CD4-positive, alpha-beta T cell (primary cell): ENCODE measurements at regions not wholly inside any gene's neighbourhood (a gene's known extent, or its start where the extent isn't known, plus 50 kb on each side); places are given as distances from the start of the nearest gene placed in this dataset.

Experiments used
- ATAC-seq: fragments of 200-7000 bp; cut with Tn5 transposase; one replicate; pipeline ENCODE4 v1.10.0; 2022; ENCODE audit warnings: mild to moderate bottlenecking; ENCODE audit not compliant: poor library complexity
- CTCF ChIA-PET: fragments of 350-600 bp; sonication (Branson Sonifier 250); formaldehyde crosslinking; loops from one replicate; lab custom pipeline; 2021; ENCODE audit warnings: antibody characterized with exemption, inconsistent platforms; lab: Charles Lee
- POLR2A ChIA-PET: fragments of 350-600 bp; sonication (Branson Sonifier 250); formaldehyde crosslinking; loops from one replicate; lab custom pipeline; 2021; ENCODE audit warnings: antibody characterized with exemption, inconsistent platforms; lab: Charles Lee
- DNase-seq, 14 experiments: peaks; one replicate each; pipeline ENCODE4 v3.0.0-alpha.2; 2013 to 2020; ENCODE audit warnings: mixed read lengths in 2 of 14
- H3K27ac ChIP-seq, 2 donors: one replicate each; pipeline versions ENCODE4 v1.5.1 to v1.7.0; 2013; ENCODE audit warnings: low read length in 2 of 2, low read depth in 1 of 2, mild to moderate bottlenecking in 1 of 2
- H3K27me3 ChIP-seq, 2 experiments: 1 replicate in 1 of 2; 2 replicates in 1 of 2; pipeline versions ENCODE4 v1.6.1 to v1.7.0; 2013; ENCODE audit warnings: low read length in 2 of 2, control low read depth in 1 of 2, mild to moderate bottlenecking in 1 of 2, moderate library complexity in 1 of 2; ENCODE audit not compliant: insufficient read depth in 2 of 2, control insufficient read depth in 1 of 2
- H3K36me3 ChIP-seq: one replicate; pipeline ENCODE4 v1.6.1; 2013; ENCODE audit warnings: low read length, control low read depth; ENCODE audit not compliant: insufficient read depth
- H3K4me1 ChIP-seq: one replicate; pipeline ENCODE4 v1.6.1; 2013; ENCODE audit warnings: low read length, control low read depth; ENCODE audit not compliant: insufficient read depth
- H3K4me3 ChIP-seq: one replicate; pipeline ENCODE4 v1.5.1; 2013; ENCODE audit warnings: mild to moderate bottlenecking, low read length, moderate library complexity
- H3K9me3 ChIP-seq, 2 experiments: 1 replicate in 1 of 2; 2 replicates in 1 of 2; pipeline versions ENCODE4 v1.6.1 to v1.7.0; 2013; ENCODE audit warnings: low read length in 2 of 2, mild to moderate bottlenecking in 2 of 2, control low read depth in 1 of 2, moderate library complexity in 1 of 2; ENCODE audit not compliant: control insufficient read depth in 1 of 2, insufficient read depth in 1 of 2
- H3K27ac Mint-ChIP-seq: one replicate; pipeline ENCODE4 v1.8.0; 2020; ENCODE audit warnings: mixed read lengths
- H3K27me3 Mint-ChIP-seq: one replicate; pipeline ENCODE4 v1.8.0; 2021; ENCODE audit warnings: mixed read lengths
- H3K36me3 Mint-ChIP-seq: one replicate; pipeline ENCODE4 v1.8.0; 2021; ENCODE audit warnings: low read depth, mixed read lengths
- H3K4me1 Mint-ChIP-seq: one replicate; pipeline ENCODE4 v1.8.0; 2021; ENCODE audit warnings: low read depth, mixed read lengths
- H3K4me3 Mint-ChIP-seq: one replicate; pipeline ENCODE4 v1.8.0; 2020; ENCODE audit warnings: mild to moderate bottlenecking, mixed read lengths
- H3K9me3 Mint-ChIP-seq: one replicate; pipeline ENCODE4 v1.8.0; 2020; ENCODE audit warnings: mixed read lengths
- CTCF ChIP-seq: fragments of 200-600 bp; IDR thresholded peaks from one replicate; pipeline ENCODE4 v1.8.0; 2022; ENCODE audit warnings: antibody characterized with exemption, mild to moderate bottlenecking
- intact Hi-C, 2 experiments: fragments of 100-400 bp; cut with DNase I in 1 of 2; cut with micrococcal nuclease in 1 of 2; formaldehyde crosslinking; loops; one replicate each; pipeline versions ENCODE4 v1.15.1 to v1.9.0; 2023 to 2025; cut with DNase I, micrococcal nuclease

DNA sequence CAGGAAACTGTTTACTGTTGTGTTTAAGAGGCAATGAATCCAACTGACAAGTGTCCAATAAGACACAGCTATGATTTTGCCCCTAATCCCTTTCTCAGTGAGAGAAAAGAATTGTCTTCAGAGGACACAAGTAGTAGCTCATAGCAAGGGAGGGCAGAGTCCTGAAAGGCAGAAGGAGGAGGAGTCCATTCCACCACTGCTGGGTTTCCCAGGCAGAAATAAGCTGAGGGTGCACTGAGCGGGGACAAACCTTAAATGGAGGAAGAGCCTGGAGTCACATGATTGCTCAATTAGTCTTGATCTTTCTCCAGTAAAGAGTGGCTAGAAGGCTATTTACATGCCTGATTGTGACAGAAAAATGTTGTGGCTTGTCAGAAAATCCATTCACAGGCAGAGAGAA, 573.8 kb downstream of the POM121L12 start:
- no peak overlapping the region for H3K4me3 ChIP-seq
- no peaks in the 10 kb centered on the region for H3K36me3 Mint-ChIP-seq
- no peaks in the 10 kb centered on the region for H3K9me3 ChIP-seq
- no peak overlapping the region for H3K27ac Mint-ChIP-seq
- DNase-seq (no peak), ATAC-seq (no peak)
- H3K4me1 Mint-ChIP-seq: no peaks in the 10 kb centered on the region
- H3K4me1 ChIP-seq: no peaks in the 10 kb centered on the region
- CTCF ChIA-PET: no interaction called here
- H3K27me3 Mint-ChIP-seq: no peaks in the 10 kb centered on the region
- H3K9me3 Mint-ChIP-seq: peaks cover 13% of the 10 kb centered on the region
- POLR2A ChIA-PET: no interaction called here
- no peaks in the 10 kb centered on the region for H3K27me3 ChIP-seq
- intact Hi-C loops: no loop called here
- H3K27ac ChIP-seq: no peak overlapping the region
- TF ChIP-seq CTCF: no peak
- no peaks in the 10 kb centered on the region for H3K36me3 ChIP-seq
- no peak overlapping the region for H3K4me3 Mint-ChIP-seq

GRCh38 chr7:53611043-53611442, 575.6 kb downstream of the POM121L12 start:
- H3K4me1 ChIP-seq: no peaks in the 10 kb centered on the region
- H3K27me3 ChIP-seq: no peaks in the 10 kb centered on the region
- intact Hi-C loops: no loop called here
- H3K4me3 ChIP-seq: no peak overlapping the region
- no peaks in the 10 kb centered on the region for H3K36me3 ChIP-seq
- H3K27ac ChIP-seq: no peak overlapping the region
- Mint-ChIP-seq H3K4me1 (no peaks in the 10 kb centered on the region), H3K27ac (no peak overlapping the region), H3K4me3 (no peak overlapping the region), H3K9me3 (peaks cover 10% of the 10 kb centered on the region), H3K27me3 (no peaks in the 10 kb centered on the region), H3K36me3 (no peaks in the 10 kb centered on the region)
- CTCF ChIA-PET: no interaction called here
- DNase-seq (no peak), ATAC-seq (no peak)
- no peaks in the 10 kb centered on the region for H3K9me3 ChIP-seq
- POLR2A ChIA-PET: no interaction called here
- no peak for TF ChIP-seq CTCF

- Mint-ChIP-seq H3K9me3 (peaks cover 20% of the 10 kb centered on the region), H3K4me1 (no peaks in the 10 kb centered on the region), H3K4me3 (no peak overlapping the region), H3K27ac (no peak overlapping the region), H3K36me3 (no peaks in the 10 kb centered on the region), H3K27me3 (no peaks in the 10 kb centered on the region)
- no peaks in the 10 kb centered on the region for H3K36me3 ChIP-seq
- ChIA-PET CTCF (no interaction called here), POLR2A (no interaction called here)
- ATAC-seq (no peak), DNase-seq (no peak)
- H3K27me3 ChIP-seq: no peaks in the 10 kb centered on the region
- no peaks in the 10 kb centered on the region for H3K4me1 ChIP-seq
- H3K27ac ChIP-seq: no peak overlapping the region
- no peak for TF ChIP-seq CTCF
- H3K9me3 ChIP-seq: peaks cover 3 to 5% of the 10 kb centered on the region in 2 experiments
- H3K4me3 ChIP-seq: no peak overlapping the region
- intact Hi-C loops: no loop called here
These were observed 588.9 kb downstream of the POM121L12 start for GRCh38 chr7:53624356-53624755.
